ENCODE measurements at regions not wholly inside any gene's neighbourhood (a gene's known extent, or its start where the extent isn't known, plus 50 kb on each side); places are given as distances from the start of the nearest gene placed in this dataset.

DNA sequence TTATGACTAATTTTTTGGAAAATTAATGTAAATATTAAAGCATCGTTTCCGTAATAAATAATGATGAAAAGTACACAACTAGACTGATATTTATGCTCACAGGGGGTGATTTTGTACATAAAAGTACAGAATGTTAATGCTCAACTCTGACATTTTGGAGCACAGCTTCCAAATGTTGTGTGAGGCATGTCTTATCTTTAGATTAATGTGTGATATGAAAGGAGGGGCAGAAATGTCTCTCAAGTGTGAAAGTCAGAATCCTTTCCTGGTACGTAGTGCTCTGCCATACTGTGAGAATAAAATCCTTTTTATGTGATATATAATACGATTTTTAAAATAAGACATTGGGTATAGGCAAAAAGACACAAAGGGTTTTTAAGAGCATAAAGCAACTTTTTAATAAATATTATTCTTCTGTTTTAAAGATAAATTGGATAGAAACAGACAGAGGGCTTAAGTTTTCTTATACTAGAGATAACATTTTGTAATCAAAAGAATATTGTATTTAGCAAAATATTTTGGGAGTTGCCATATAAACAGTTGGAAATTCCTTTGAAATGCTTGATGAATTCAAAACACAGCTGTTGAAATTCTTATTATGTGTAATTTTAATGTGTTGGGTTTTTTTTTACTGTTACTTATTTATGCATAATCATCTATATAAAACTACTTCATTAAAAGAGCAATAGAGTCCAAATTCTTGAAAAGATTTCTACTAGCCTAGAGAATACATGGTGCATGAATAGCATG, 389.7 kb downstream of the RAP2B start (continued):
- TF ChIP-seq SP1 (IDR thresholded peaks at IDR 0.05; ENCODE audit: low read depth, low read length) = no peak

GRCh38 chr3:153552887-153553604, 391.0 kb downstream of the RAP2B start:
- ChIA-PET CTCF (interaction anchor here (0.8 kb wide), 1 partner anchor 356 kb away, joined by 3 read pairs; no protein-coding TSS in a partner anchor), RAD21 (ENCODE audit: unreplicated experiment) (no interaction called here), POLR2A (no interaction called here), SMC1A (ENCODE audit: uncharacterized antibody, unreplicated experiment) (no interaction called here)
- intact Hi-C loops (cut with micrococcal nuclease; ENCODE audit: unreplicated experiment) = no loop called here
- Histone ChIP-seq H3K4me2 (ENCODE audit: control insufficient read depth, insufficient read depth) (no peak overlapping the region), H2AFZ (ENCODE audit: control insufficient read depth, low read depth, low read length) (no peak overlapping the region), H3K27me3 (replicated peaks in 1 of 2; ENCODE audit: control insufficient read depth in 2 of 2, insufficient read depth in 2 of 2, low read length in 1 of 2) (no peaks in the 10 kb centered on the region), H3K36me3 (ENCODE audit: control insufficient read depth in 2 of 2, insufficient read depth in 2 of 2, low read length in 1 of 2) (no peaks in the 10 kb centered on the region), H3K4me1 (ENCODE audit: control insufficient read depth, insufficient read depth, low read length) (no peaks in the 10 kb centered on the region), H4K20me1 (ENCODE audit: control insufficient read depth, insufficient read depth) (no peaks in the 10 kb centered on the region), H3K4me3 (no peak overlapping the region), H3K79me2 (ENCODE audit: control insufficient read depth, insufficient read depth, low read length) (no peaks in the 10 kb centered on the region), H3K9me3 (replicated peaks; ENCODE audit: control insufficient read depth, insufficient read depth, low read length) (no peaks in the 10 kb centered on the region), H3K9ac (ENCODE audit: control insufficient read depth, insufficient read depth, low read length) (no peak overlapping the region), H3K27ac (ENCODE audit: control insufficient read depth, insufficient read depth) (no peak overlapping the region)
- TF ChIP-seq CREB1 (IDR thresholded peaks at IDR 0.05; ENCODE audit: low read depth) (no peak), HDGF (IDR thresholded peaks at IDR 0.05) (no peak)
- in situ Hi-C loops (cut with MboI) = no loop called here
- 48% methylated on average over 11 of the region's 11 CpGs for WGBS (ENCODE audit: insufficient coverage, insufficient replicate concordance, low lambda C conversion rate, missing lambda C conversion rate)
- ATAC-seq = no peak
- no TSS peak for BruUV-seq (replicated peaks)
- no peak for DNase-seq (ENCODE audit: low read depth, low spot score)
- FAIRE-seq = no peak

DNA sequence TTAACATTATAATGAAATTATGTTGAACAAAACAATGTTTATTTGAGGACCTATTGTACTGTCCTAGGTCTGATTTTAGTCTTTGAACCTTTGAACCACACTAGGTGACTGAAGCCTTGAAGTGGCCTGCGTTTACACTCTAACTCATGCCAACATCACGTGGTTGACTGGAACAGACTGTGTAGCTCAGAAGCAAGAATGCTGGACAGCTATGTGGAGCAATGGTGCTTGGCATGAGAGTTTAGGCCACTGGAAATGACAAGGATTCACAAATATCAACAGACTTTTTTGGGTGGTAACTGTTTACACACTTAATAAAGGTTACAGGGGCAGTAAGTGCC, 391.5 kb downstream of the RAP2B start:
- H3K27me3 ChIP-seq (replicated peaks in 1 of 2; ENCODE audit: control insufficient read depth in 2 of 2, insufficient read depth in 2 of 2, low read length in 1 of 2) = no peaks in the 10 kb centered on the region
- H3K9me3 ChIP-seq (replicated peaks; ENCODE audit: control insufficient read depth, insufficient read depth, low read length) = no peaks in the 10 kb centered on the region
- H3K9ac ChIP-seq (ENCODE audit: control insufficient read depth, insufficient read depth, low read length) = no peak overlapping the region
- CTCF ChIA-PET = no interaction called here
- H3K27ac ChIP-seq (ENCODE audit: control insufficient read depth, insufficient read depth) = no peak overlapping the region
- intact Hi-C loops (cut with micrococcal nuclease; ENCODE audit: unreplicated experiment) (no loop called here), in situ Hi-C loops (cut with MboI) (no loop called here)
- H3K79me2 ChIP-seq (ENCODE audit: control insufficient read depth, insufficient read depth, low read length) = no peaks in the 10 kb centered on the region
- BruUV-seq (replicated peaks) = no TSS peak
- no peak for ATAC-seq
- RAD21 ChIA-PET (ENCODE audit: unreplicated experiment) = no interaction called here
- SMC1A ChIA-PET (ENCODE audit: uncharacterized antibody, unreplicated experiment) = no interaction called here
- FAIRE-seq = no peak
- H3K36me3 ChIP-seq (ENCODE audit: control insufficient read depth in 2 of 2, insufficient read depth in 2 of 2, low read length in 1 of 2) = no peaks in the 10 kb centered on the region
- POLR2A ChIA-PET = no interaction called here
- no peak overlapping the region for H3K4me3 ChIP-seq
- WGBS (ENCODE audit: insufficient coverage, insufficient replicate concordance, low lambda C conversion rate, missing lambda C conversion rate) = 28% methylated on average over 2 of the region's 2 CpGs
- no peak overlapping the region for H3K4me2 ChIP-seq (ENCODE audit: control insufficient read depth, insufficient read depth)
- H2AFZ ChIP-seq (ENCODE audit: control insufficient read depth, low read depth, low read length) = no peak overlapping the region
- H4K20me1 ChIP-seq (ENCODE audit: control insufficient read depth, insufficient read depth) = no peaks in the 10 kb centered on the region
- no peak for DNase-seq (ENCODE audit: low read depth, low spot score)
- no peaks in the 10 kb centered on the region for H3K4me1 ChIP-seq (ENCODE audit: control insufficient read depth, insufficient read depth, low read length)
- no peak for TF ChIP-seq USF2 (IDR thresholded peaks at IDR 0.05; ENCODE audit: borderline replicate concordance, low read depth, low read length)
- no peak for TF ChIP-seq CEBPB (IDR thresholded peaks at IDR 0.05; ENCODE audit: borderline replicate concordance in 1 of 2, low read depth in 2 of 2, low read length in 2 of 2)
- no peak for TF ChIP-seq TCF7 (IDR thresholded peaks at IDR 0.05; ENCODE audit: borderline replicate concordance)
- TF ChIP-seq KLF5 (IDR thresholded peaks at IDR 0.05; ENCODE audit: partially characterized antibody) = no peak
- TF ChIP-seq MTA3 (IDR thresholded peaks at IDR 0.05; ENCODE audit: borderline replicate concordance, low read length) = no peak
- TF ChIP-seq GABPA (IDR thresholded peaks at IDR 0.05; ENCODE audit: low read depth) = no peak
- TF ChIP-seq HDGF (IDR thresholded peaks at IDR 0.05) = no peak

Measured in GM12878 (cell line).